ENCODE measurements at regions not wholly inside any gene's neighbourhood (a gene's known extent, or its start where the extent isn't known, plus 50 kb on each side); places are given as distances from the start of the nearest gene placed in this dataset.
A peak's percentile ranks its signal among the peaks of the same experiment; 100 is the strongest.
"Not testable (repeated sequence)": the region's sequence is repeated elsewhere in the genome, so short reads cannot be mapped to it uniquely, and the experiment has no call there.

- ATAC-seq, result no peak
- DNase-seq, result no peak
These were observed 196.5 kb upstream of the STK26 start for GRCh38 chrX:131826572-131826971.

- ATAC-seq (peak; percentile 61), DNase-seq (peak; percentile 36)
These were observed 195.2 kb upstream of the STK26 start for GRCh38 chrX:131827935-131828334.

GRCh38 chrX:131828482-131828881, 194.6 kb upstream of the STK26 start:
- ATAC-seq (no peak), DNase-seq (no peak)

GRCh38 chrX:131830400-131831184, 192.5 kb upstream of the STK26 start:
- ATAC-seq (peak; percentile 90), DNase-seq (peak; percentile 42)

GRCh38 chrX:131831185-131831520, 191.9 kb upstream of the STK26 start:
- DNase-seq (no peak), ATAC-seq (no peak)

GRCh38 chrX:131836161-131836560, 186.9 kb upstream of the STK26 start:
- DNase-seq (no peak), ATAC-seq (no peak)

- ATAC-seq, result peak; percentile 40
These were observed 185.8 kb upstream of the STK26 start for GRCh38 chrX:131837325-131837724.

GRCh38 chrX:131840799-131841495, 182.2 kb upstream of the STK26 start:
- ATAC-seq (no peak), DNase-seq (no peak)

More at GRCh38 chrX:131837325-131837724, 185.8 kb upstream of the STK26 start:
- no peak for DNase-seq

GRCh38 chrX:131841496-131842437, 181.3 kb upstream of the STK26 start:
- peak; percentile 15 for DNase-seq
- ATAC-seq, result peak; percentile 40

- DNase-seq (no peak), ATAC-seq (no peak)
These were observed 179.1 kb upstream of the STK26 start for GRCh38 chrX:131843987-131844386.

GRCh38 chrX:131845201-131845600, 177.9 kb upstream of the STK26 start:
- no peak for DNase-seq
- ATAC-seq, result no peak

GRCh38 chrX:131845771-131846170, 177.3 kb upstream of the STK26 start:
- DNase-seq, result no peak
- no peak for ATAC-seq

- ATAC-seq, result not testable (repeated sequence)
These were observed 172.1 kb upstream of the STK26 start for GRCh38 chrX:131850964-131851363.

GRCh38 chrX:131853440-131853839, 169.7 kb upstream of the STK26 start:
- ATAC-seq, result no peak
- no peak for DNase-seq

More at GRCh38 chrX:131850964-131851363, 172.1 kb upstream of the STK26 start:
- DNase-seq, result not testable (repeated sequence)

- no peak for DNase-seq
- ATAC-seq, result no peak
These were observed 168.5 kb upstream of the STK26 start for GRCh38 chrX:131854581-131854980.

GRCh38 chrX:131861088-131861787, 161.9 kb upstream of the STK26 start:
- ATAC-seq (no peak), DNase-seq (no peak)

GRCh38 chrX:131862321-131862720, 160.8 kb upstream of the STK26 start:
- no peak for ATAC-seq
- DNase-seq, result no peak

- no peak for DNase-seq
- ATAC-seq, result no peak
These were observed 153.9 kb upstream of the STK26 start for GRCh38 chrX:131869182-131869581.

- DNase-seq, result no peak
- no peak for ATAC-seq
These were observed 148.8 kb upstream of the STK26 start for GRCh38 chrX:131874300-131874699.

- DNase-seq, ATAC-seq: not testable (repeated sequence)
These were observed 147.3 kb upstream of the STK26 start for GRCh38 chrX:131875827-131876226.

- no peak for DNase-seq
- ATAC-seq, result no peak
These were observed 141.9 kb upstream of the STK26 start for GRCh38 chrX:131881194-131881593.

- ATAC-seq, DNase-seq: not testable (repeated sequence)
These were observed 138.1 kb upstream of the STK26 start for GRCh38 chrX:131885042-131885441.
